ENCODE measurements at regions not wholly inside any gene's neighbourhood (a gene's known extent, or its start where the extent isn't known, plus 50 kb on each side); places are given as distances from the start of the nearest gene placed in this dataset.

DNA sequence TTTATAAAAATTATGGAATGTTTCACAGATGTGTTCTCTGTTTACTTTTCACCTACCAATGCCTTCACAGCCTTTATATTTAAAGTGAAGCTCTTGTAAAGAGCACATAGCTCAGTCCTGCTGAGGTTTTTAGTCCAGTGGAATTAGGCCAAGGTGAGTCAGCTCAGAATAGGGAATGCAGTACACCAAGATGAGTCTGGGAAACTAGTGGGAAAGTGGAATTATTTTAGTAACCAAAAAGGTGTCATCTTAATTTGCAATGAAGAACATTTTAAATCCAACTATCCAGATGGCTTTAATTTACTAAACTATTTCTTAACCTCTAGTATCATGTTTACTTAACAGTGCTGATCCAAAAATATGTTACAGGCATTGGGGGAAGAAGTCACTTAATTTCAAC, 236.3 kb upstream of the CTBP2 start:
- dilution Hi-C loops (cut with MboI; ENCODE audit: extremely low pct_ligation_motif_present, low sequenced_read_pairs): no loop called here
- DNase-seq (ENCODE audit: low read depth, low spot score) (no peak), FAIRE-seq (no peak)

DNA sequence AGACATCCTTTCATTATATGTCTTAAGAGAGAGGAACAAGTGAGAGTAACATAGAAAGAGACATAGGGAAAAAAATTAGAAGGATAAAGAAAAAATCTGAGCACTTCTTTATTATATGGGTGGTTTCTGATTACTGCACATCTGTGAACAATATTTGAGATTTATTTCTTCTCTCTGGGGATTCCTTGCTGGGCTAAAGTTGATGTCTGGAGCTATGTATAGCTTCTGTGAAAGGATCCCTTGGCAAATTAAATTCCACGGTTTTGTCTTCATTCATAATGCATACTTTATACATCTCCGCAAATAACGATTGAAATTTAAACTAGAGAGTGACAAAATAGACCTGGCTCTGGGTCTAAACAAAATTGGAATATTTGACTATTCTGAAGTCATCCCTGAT, 232.2 kb upstream of the CTBP2 start:
- H3K27ac ChIP-seq (ENCODE audit: control insufficient read depth, insufficient read depth, low read length): no peak overlapping the region
- no peak for FAIRE-seq
- no peaks in the 10 kb centered on the region for H3K36me3 ChIP-seq (ENCODE audit: control insufficient read depth in 2 of 2, extremely low read depth in 1 of 2, insufficient read depth in 2 of 2, low read length in 2 of 2)
- no peak overlapping the region for H3K9ac ChIP-seq (ENCODE audit: control insufficient read depth, extremely low read depth, insufficient read depth, low read length)
- H3K4me2 ChIP-seq (ENCODE audit: control insufficient read depth, extremely low read depth, insufficient read depth, low read depth, low read length): no peak overlapping the region
- no peaks in the 10 kb centered on the region for H3K4me1 ChIP-seq (ENCODE audit: control insufficient read depth, extremely low read depth, insufficient read depth, low read length)
- H4K20me1 ChIP-seq (ENCODE audit: control insufficient read depth, extremely low read depth, insufficient read depth, low read length): no peaks in the 10 kb centered on the region
- no peak for DNase-seq (ENCODE audit: low read depth, low spot score)
- no peak overlapping the region for H3K4me3 ChIP-seq (ENCODE audit: control insufficient read depth in 2 of 3, extremely low read depth in 1 of 3, insufficient read depth in 2 of 3, low read depth in 1 of 3, low read length in 3 of 3)
- dilution Hi-C loops (cut with MboI; ENCODE audit: extremely low pct_ligation_motif_present, low sequenced_read_pairs): no loop called here
- peaks cover 3% of the 10 kb centered on the region for H3K27me3 ChIP-seq (ENCODE audit: control insufficient read depth, extremely low read depth, insufficient read depth, low read length)
- no peaks in the 10 kb centered on the region for H3K79me2 ChIP-seq (ENCODE audit: control insufficient read depth, insufficient read depth, low read length)
- no peak overlapping the region for H2AFZ ChIP-seq (ENCODE audit: control insufficient read depth, low read length)
- TF ChIP-seq EZH2 (IDR thresholded peaks at IDR 0.05; ENCODE audit: low read length): no peak
- TF ChIP-seq, protein P1, sequence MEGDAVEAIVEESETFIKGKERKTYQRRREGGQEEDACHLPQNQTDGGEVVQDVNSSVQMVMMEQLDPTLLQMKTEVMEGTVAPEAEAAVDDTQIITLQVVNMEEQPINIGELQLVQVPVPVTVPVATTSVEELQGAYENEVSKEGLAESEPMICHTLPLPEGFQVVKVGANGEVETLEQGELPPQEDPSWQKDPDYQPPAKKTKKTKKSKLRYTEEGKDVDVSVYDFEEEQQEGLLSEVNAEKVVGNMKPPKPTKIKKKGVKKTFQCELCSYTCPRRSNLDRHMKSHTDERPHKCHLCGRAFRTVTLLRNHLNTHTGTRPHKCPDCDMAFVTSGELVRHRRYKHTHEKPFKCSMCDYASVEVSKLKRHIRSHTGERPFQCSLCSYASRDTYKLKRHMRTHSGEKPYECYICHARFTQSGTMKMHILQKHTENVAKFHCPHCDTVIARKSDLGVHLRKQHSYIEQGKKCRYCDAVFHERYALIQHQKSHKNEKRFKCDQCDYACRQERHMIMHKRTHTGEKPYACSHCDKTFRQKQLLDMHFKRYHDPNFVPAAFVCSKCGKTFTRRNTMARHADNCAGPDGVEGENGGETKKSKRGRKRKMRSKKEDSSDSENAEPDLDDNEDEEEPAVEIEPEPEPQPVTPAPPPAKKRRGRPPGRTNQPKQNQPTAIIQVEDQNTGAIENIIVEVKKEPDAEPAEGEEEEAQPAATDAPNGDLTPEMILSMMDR (optimal IDR thresholded peaks at IDR 0.05 in 1 of 3, IDR thresholded peaks at IDR 0.05 in 1 of 3, conservative IDR thresholded peaks at IDR 0.05 in 1 of 3; ENCODE audit: extremely low read depth in 1 of 3, insufficient read depth in 2 of 3, low read length in 3 of 3): no peak
- no peaks in the 10 kb centered on the region for H3K9me3 ChIP-seq (ENCODE audit: control insufficient read depth, low read depth, low read length)
- no peaks in the 10 kb centered on the region for H3K9me1 ChIP-seq (ENCODE audit: control insufficient read depth, extremely low read depth, insufficient read depth, low read length)

More for the DNA sequence above, 236.3 kb upstream of the CTBP2 start:
- Histone ChIP-seq H3K36me3 (ENCODE audit: control insufficient read depth in 2 of 2, extremely low read depth in 1 of 2, insufficient read depth in 2 of 2, low read length in 2 of 2) (no peaks in the 10 kb centered on the region), H3K27me3 (ENCODE audit: control insufficient read depth, extremely low read depth, insufficient read depth, low read length) (peaks cover 3% of the 10 kb centered on the region), H3K4me3 (ENCODE audit: control insufficient read depth in 2 of 3, extremely low read depth in 1 of 3, insufficient read depth in 2 of 3, low read depth in 1 of 3, low read length in 3 of 3) (no peak overlapping the region), H3K4me1 (ENCODE audit: control insufficient read depth, extremely low read depth, insufficient read depth, low read length) (no peaks in the 10 kb centered on the region), H2AFZ (ENCODE audit: control insufficient read depth, low read length) (no peak overlapping the region), H3K9ac (ENCODE audit: control insufficient read depth, extremely low read depth, insufficient read depth, low read length) (no peak overlapping the region), H4K20me1 (ENCODE audit: control insufficient read depth, extremely low read depth, insufficient read depth, low read length) (no peaks in the 10 kb centered on the region), H3K79me2 (ENCODE audit: control insufficient read depth, insufficient read depth, low read length) (no peaks in the 10 kb centered on the region), H3K27ac (ENCODE audit: control insufficient read depth, insufficient read depth, low read length) (no peak overlapping the region), H3K9me3 (ENCODE audit: control insufficient read depth, low read depth, low read length) (no peaks in the 10 kb centered on the region), H3K9me1 (ENCODE audit: control insufficient read depth, extremely low read depth, insufficient read depth, low read length) (no peaks in the 10 kb centered on the region), H3K4me2 (ENCODE audit: control insufficient read depth, extremely low read depth, insufficient read depth, low read depth, low read length) (no peak overlapping the region)
- no peak for TF ChIP-seq EZH2 (IDR thresholded peaks at IDR 0.05; ENCODE audit: low read length)
- TF ChIP-seq, protein P1 (optimal IDR thresholded peaks at IDR 0.05 in 1 of 3, IDR thresholded peaks at IDR 0.05 in 1 of 3, conservative IDR thresholded peaks at IDR 0.05 in 1 of 3; ENCODE audit: extremely low read depth in 1 of 3, insufficient read depth in 2 of 3, low read length in 3 of 3): no peak

All from keratinocyte (primary cell).